GM12878 (cell line): ENCODE measurements at regions not wholly inside any gene's neighbourhood (a gene's known extent, or its start where the extent isn't known, plus 50 kb on each side); places are given as distances from the start of the nearest gene placed in this dataset.

ENCODE experiments used
- ATAC-seq: fragments of 200-7000 bp; cut with Tn5 transposase; 3 replicates; pipeline ENCODE4 v1.9.1; 2020; ENCODE audit warnings: mild to moderate bottlenecking, moderate library complexity
- BruUV-seq: library from RNA; stranded (reverse); fragments of 400-500 nt; replicated peaks from 2 replicates; lab custom pipeline; 2021; lab: Mats Ljungman, UMichigan
- CTCF ChIA-PET: fragments of 300-600 bp; sonication (Branson Sonifier 250); formaldehyde crosslinking; extraction: SDS; loops from one replicate; lab custom pipeline; 2021; ENCODE audit warnings: inconsistent platforms; lab: Yijun Ruan, JAX
- POLR2A ChIA-PET: fragments of 350-600 bp; formaldehyde crosslinking; extraction: SDS; loops from one replicate; lab custom pipeline; 2021; ENCODE audit warnings: inconsistent platforms; lab: Charles Lee
- RAD21 ChIA-PET: fragments of 300-600 bp; sonication (Branson Sonifier 250); formaldehyde crosslinking; loops from one replicate; lab custom pipeline; 2023; ENCODE audit warnings: antibody characterized with exemption; ENCODE audit not compliant: unreplicated experiment; lab: Charles Lee
- SMC1A ChIA-PET: fragments of 300-600 bp; sonication (Branson Sonifier 250); formaldehyde crosslinking; loops from one replicate; lab custom pipeline; 2023; ENCODE audit not compliant: unreplicated experiment, uncharacterized antibody; lab: Charles Lee
- DNase-seq: peaks from one replicate; pipeline ENCODE4 v3.0.0-alpha.2; 2011; ENCODE audit warnings: low read depth, low spot score
- FAIRE-seq: peaks from 3 replicates; lab custom pipeline; 2011; peaks lifted over from hg19 to GRCh38; lab: Jason Lieb, UNC
- H2AFZ ChIP-seq: 2 replicates; pipeline ENCODE4 v1.6.0; 2011; ENCODE audit warnings: low read depth, low read length, control low read depth; ENCODE audit not compliant: control insufficient read depth
- H3K27ac ChIP-seq: 2 replicates; pipeline ENCODE4 v1.5.1; 2011; ENCODE audit warnings: control low read depth; ENCODE audit not compliant: control insufficient read depth, insufficient read depth
- H3K27me3 ChIP-seq, 2 experiments: replicated peaks in 1 of 2; 2 replicates each; pipeline versions ENCODE4 v1.6.0 to v1.6.1; 2011; ENCODE audit warnings: low read length in 1 of 2; ENCODE audit not compliant: control insufficient read depth in 2 of 2, insufficient read depth in 2 of 2
- H3K36me3 ChIP-seq, 2 experiments: 2 replicates each; pipeline ENCODE4 v1.5.1; 2011; ENCODE audit warnings: low read length in 1 of 2; ENCODE audit not compliant: control insufficient read depth in 2 of 2, insufficient read depth in 2 of 2
- H3K4me1 ChIP-seq: 2 replicates; pipeline ENCODE4 v1.6.1; 2011; ENCODE audit warnings: mild to moderate bottlenecking, low read length, moderate library complexity, mixed read lengths; ENCODE audit not compliant: control insufficient read depth, insufficient read depth
- H3K4me2 ChIP-seq: 2 replicates; pipeline ENCODE4 v1.6.0; 2011; ENCODE audit warnings: control low read depth; ENCODE audit not compliant: control insufficient read depth, insufficient read depth
- H3K4me3 ChIP-seq: fragments of 200-600 bp; sonication (generic); 2 replicates; pipeline ENCODE4 v1.5.1; 2016
- H3K79me2 ChIP-seq: 2 replicates; pipeline ENCODE4 v1.6.0; 2011; ENCODE audit warnings: low read length; ENCODE audit not compliant: control insufficient read depth, insufficient read depth
- H3K9ac ChIP-seq: 2 replicates; pipeline ENCODE4 v1.8.0; 2011; ENCODE audit warnings: low read length, control low read depth, mixed read lengths; ENCODE audit not compliant: control insufficient read depth, insufficient read depth
- H3K9me3 ChIP-seq: replicated peaks from 3 replicates; pipeline ENCODE4 v1.5.1; 2011; ENCODE audit warnings: mild to moderate bottlenecking, low read length; ENCODE audit not compliant: control insufficient read depth, insufficient read depth
- H4K20me1 ChIP-seq: 2 replicates; pipeline ENCODE4 v1.6.0; 2011; ENCODE audit not compliant: control insufficient read depth, insufficient read depth
- CEBPB ChIP-seq, 2 experiments: fragments of 150-350 bp in 1 of 2; IDR thresholded peaks; 2 replicates each; pipeline ENCODE4 v1.6.1; 2012 to 2014; ENCODE audit warnings: low read depth in 2 of 2, low read length in 2 of 2, borderline replicate concordance in 1 of 2, inconsistent platforms in 1 of 2
- CHD2 ChIP-seq: IDR thresholded peaks from 2 replicates; pipeline ENCODE4 v1.6.1; 2011; ENCODE audit warnings: low read depth, low read length, improper control_type of control experiment, borderline replicate concordance
- CREB1 ChIP-seq: IDR thresholded peaks from 2 replicates; pipeline ENCODE4 v1.6.1; 2012; ENCODE audit warnings: low read depth, mild to moderate bottlenecking, inconsistent platforms
- CTCF ChIP-seq, 3 experiments: IDR thresholded peaks in 2 of 3; conservative IDR thresholded peaks in 1 of 3; 2 replicates each; pipeline ENCODE4 v1.5.1; 2011; ENCODE audit warnings: low read depth in 3 of 3, low read length in 3 of 3, mild to moderate bottlenecking in 3 of 3, control low read depth in 2 of 3, moderate library complexity in 2 of 3, inconsistent platforms in 1 of 3, mixed read lengths in 1 of 3; ENCODE audit not compliant: control insufficient read depth in 2 of 3, insufficient read depth in 1 of 3; ENCODE audit errors: extremely low read depth in 1 of 3
- MLLT1 ChIP-seq: fragments of 450-650 bp; IDR thresholded peaks from 2 replicates; pipeline ENCODE4 v1.6.1; 2016; ENCODE audit warnings: mild to moderate bottlenecking
- NR2C1 ChIP-seq: fragments of 450-650 bp; IDR thresholded peaks from 2 replicates; pipeline ENCODE4 v1.6.1; 2017; ENCODE audit warnings: antibody characterized with exemption, mild to moderate bottlenecking, moderate library complexity
- NR2C2 ChIP-seq: IDR thresholded peaks from 2 replicates; pipeline ENCODE4 v1.6.1; 2011; ENCODE audit warnings: borderline replicate concordance, low read depth; ENCODE audit not compliant: control insufficient read depth, insufficient read length
- NR2F1 ChIP-seq: fragments of 450-650 bp; conservative IDR thresholded peaks from 2 replicates; pipeline ENCODE4 v1.6.1; 2017; ENCODE audit warnings: mild to moderate bottlenecking
- POU2F2 ChIP-seq: IDR thresholded peaks from 3 replicates; pipeline ENCODE4 v1.6.1; 2011; ENCODE audit warnings: low read depth, mild to moderate bottlenecking, low read length, borderline replicate concordance
- RAD21 ChIP-seq: IDR thresholded peaks from 2 replicates; pipeline ENCODE4 v1.6.1; 2011; ENCODE audit warnings: mild to moderate bottlenecking, low read depth, low read length, moderate library complexity; ENCODE audit not compliant: insufficient read depth
- SMARCA5 ChIP-seq: fragments of 450-650 bp; IDR thresholded peaks from 2 replicates; pipeline ENCODE4 v1.6.1; 2017; ENCODE audit warnings: mild to moderate bottlenecking
- SP1 ChIP-seq: IDR thresholded peaks from one replicate; pipeline ENCODE4 v1.6.1; 2011; ENCODE audit warnings: low read depth, low read length
- SREBF2 ChIP-seq: IDR thresholded peaks from 2 replicates; pipeline ENCODE4 v1.6.1; 2012; ENCODE audit warnings: mild to moderate bottlenecking, low read length
- SRF ChIP-seq, 2 experiments: IDR thresholded peaks; 2 replicates each; pipeline ENCODE4 v1.6.1; 2011; ENCODE audit warnings: low read depth in 2 of 2, low read length in 2 of 2, mild to moderate bottlenecking in 1 of 2, moderate library complexity in 1 of 2
- SUPT20H ChIP-seq: IDR thresholded peaks from 2 replicates; pipeline ENCODE4 v1.6.1; 2011; ENCODE audit warnings: low read depth, mild to moderate bottlenecking, low read length, moderate library complexity, borderline replicate concordance; ENCODE audit not compliant: control insufficient read depth
- USF1 ChIP-seq: IDR thresholded peaks from 2 replicates; pipeline ENCODE4 v1.6.1; 2011; ENCODE audit warnings: borderline replicate concordance, low read depth, mild to moderate bottlenecking, moderate library complexity, mixed read lengths, low read length; ENCODE audit not compliant: insufficient read depth; ENCODE audit errors: extremely low read length
- ZNF207 ChIP-seq: fragments of 450-650 bp; IDR thresholded peaks from 2 replicates; pipeline ENCODE4 v1.6.1; 2014; ENCODE audit warnings: antibody characterized with exemption, mild to moderate bottlenecking, borderline replicate concordance
- ZNF274 ChIP-seq: IDR thresholded peaks from one replicate; pipeline ENCODE4 v1.8.0; 2011; ENCODE audit not compliant: insufficient read length, insufficient read depth
- WGBS: methylation state at CpG from one replicate; pipeline ENCODE4 v1.1.6; 2016; ENCODE audit warnings: low lambda C conversion rate; ENCODE audit not compliant: insufficient replicate concordance, insufficient coverage; ENCODE audit errors: missing lambda C conversion rate; 5-methylcytosine and 5-hydroxymethylcytosine counted together
- in situ Hi-C: fragments of 300-500 bp; cut with MboI; formaldehyde crosslinking; loops from 9 replicates; pipeline ENCODE4 v1.14.3; 2018; ENCODE audit warnings: mixed read lengths
- intact Hi-C: fragments of 100-400 bp; cut with micrococcal nuclease; formaldehyde crosslinking; loops from one replicate; pipeline ENCODE4 v1.14.2; 2022; ENCODE audit not compliant: unreplicated experiment

- TF ChIP-seq SMARCA5 (no peak), NR2C1 (no peak), POU2F2 (no peak), CHD2 (no peak), ZNF274 (no peak)
These were observed 163.5 kb downstream of the KIF26A start (continued) for GRCh38 chr14:104301731-104302460.

GRCh38 chr14:104302794-104303405 lies 164.5 kb downstream of the KIF26A start:
- Histone ChIP-seq H3K36me3 (no peaks in the 10 kb centered on the region), H3K9ac (no peak overlapping the region), H3K9me3 (no peaks in the 10 kb centered on the region), H4K20me1 (no peaks in the 10 kb centered on the region), H3K4me2 (no peak overlapping the region), H2AFZ (no peak overlapping the region), H3K79me2 (no peaks in the 10 kb centered on the region), H3K27ac (no peak overlapping the region), H3K27me3 (no peaks in the 10 kb centered on the region; a peak in 1 of 4 replicates), H3K4me3 (no peak overlapping the region), H3K4me1 (no peaks in the 10 kb centered on the region)
- POLR2A ChIA-PET = no interaction called here
- CTCF ChIA-PET = no interaction called here
- 35% methylated on average over 16 of the region's 16 CpGs for WGBS
- RAD21 ChIA-PET = no interaction called here
- no TSS peak for BruUV-seq
- intact Hi-C loops = no loop called here
- SMC1A ChIA-PET = no interaction called here
- ATAC-seq (no peak), FAIRE-seq (no peak), DNase-seq (no peak)
- in situ Hi-C loops = no loop called here
- TF ChIP-seq SMARCA5 (no peak), SREBF2 (no peak), CTCF (IDR thresholded peaks at IDR 0.05 in 2 of 3, conservative IDR thresholded peaks at IDR 0.05 in 1 of 3; ENCODE audit: control insufficient read depth in 2 of 3, extremely low read depth in 1 of 3, insufficient read depth in 1 of 3, low read depth in 3 of 3, low read length in 3 of 3) (no peak), NR2F1 (no peak), SUPT20H (no peak), ZNF207 (no peak), MLLT1 (no peak), CREB1 (no peak), CEBPB (IDR thresholded peaks at IDR 0.05; ENCODE audit: borderline replicate concordance in 1 of 2, low read depth in 2 of 2, low read length in 2 of 2) (no peak), SRF (IDR thresholded peaks at IDR 0.05; ENCODE audit: low read depth in 2 of 2, low read length in 2 of 2) (no peak), SP1 (no peak), USF1 (no peak), NR2C2 (no peak), RAD21 (no peak)
